GM18517 (cell line): ENCODE measurements at regions not wholly inside any gene's neighbourhood (a gene's known extent, or its start where the extent isn't known, plus 50 kb on each side); places are given as distances from the start of the nearest gene placed in this dataset.

ENCODE experiments used
- ATAC-seq: cut with Tn5 transposase; IDR thresholded peaks from one replicate; pipeline ENCODE4 v1.9.1; 2021; ENCODE audit warnings: mild to moderate bottlenecking, moderate library complexity; ENCODE audit not compliant: unreplicated experiment

DNA sequence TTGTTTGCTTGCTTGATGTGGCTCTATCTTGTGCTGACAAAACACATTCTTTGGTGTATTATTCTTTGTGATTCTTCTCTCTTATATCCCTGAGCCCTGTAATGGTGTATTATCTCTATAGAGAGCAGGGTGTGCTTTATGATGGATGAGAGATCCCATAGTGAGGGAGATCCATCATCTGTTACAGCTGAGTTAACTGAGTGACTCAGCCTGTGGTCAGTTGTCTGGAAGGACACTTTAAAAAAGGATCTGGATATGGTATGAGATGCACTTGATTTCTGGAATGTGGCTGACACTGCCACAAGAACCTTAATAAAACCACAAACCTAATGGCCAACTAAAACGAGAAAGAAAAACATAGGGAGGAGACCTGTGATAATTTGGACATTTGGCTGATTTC is 461.4 kb upstream of the SYT1 start:
- no peak for ATAC-seq

DNA sequence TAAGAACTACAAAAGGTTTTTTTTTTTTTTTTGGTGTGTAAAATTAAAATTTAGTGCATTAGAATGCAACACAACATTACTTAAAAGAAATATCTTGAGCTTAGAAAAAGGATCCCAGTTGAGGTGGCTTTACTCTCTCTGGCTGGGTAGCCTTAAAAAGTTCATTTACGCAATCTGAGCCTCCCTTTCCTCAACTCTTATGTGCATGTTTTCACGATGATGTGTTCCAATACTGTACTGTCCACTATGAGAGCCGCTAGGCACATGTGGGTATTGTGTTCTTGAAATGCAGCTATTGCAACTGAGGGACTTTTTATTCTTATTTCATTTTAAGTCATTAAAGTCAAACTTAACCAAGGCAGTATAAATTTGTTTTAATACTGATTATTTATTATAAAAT is 460.9 kb upstream of the SYT1 start:
- ATAC-seq = no peak

DNA sequence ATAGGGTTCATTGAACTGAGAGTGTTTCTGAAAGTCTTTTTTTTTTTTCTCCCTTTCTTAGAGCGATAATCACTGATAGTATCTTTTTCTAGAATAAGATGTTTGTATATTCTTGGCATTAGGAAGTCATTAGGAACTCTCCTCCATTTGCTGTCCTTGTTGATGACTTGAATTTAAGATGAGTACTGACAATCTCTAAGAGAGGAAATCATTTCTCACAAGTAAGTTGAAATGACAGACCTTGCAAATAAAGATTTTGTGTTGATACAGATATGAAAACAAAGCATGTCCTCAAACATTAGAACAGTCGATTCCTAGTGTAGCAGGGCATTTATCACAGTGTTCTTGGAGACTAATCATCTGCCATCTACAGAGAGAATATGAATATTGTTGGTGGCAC is 458.4 kb upstream of the SYT1 start:
- no peak for ATAC-seq

DNA sequence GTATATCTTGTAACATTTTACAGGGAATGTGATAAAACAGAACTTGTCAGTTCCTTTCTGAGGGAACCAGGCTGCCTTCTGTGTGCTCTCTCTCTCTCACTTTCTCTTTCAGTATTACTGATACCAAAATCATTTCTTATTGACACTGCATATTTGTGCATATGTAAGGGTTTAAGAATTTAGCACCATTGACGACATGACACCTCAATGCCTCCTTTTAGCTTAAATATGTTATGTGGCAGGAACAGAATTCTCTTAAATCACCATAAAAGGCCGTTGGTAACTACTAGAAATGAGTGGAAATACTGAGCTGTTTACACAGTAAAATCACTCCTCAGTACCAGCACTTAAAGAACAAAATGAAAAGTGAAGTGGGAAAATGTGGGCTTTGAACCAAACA is 457.7 kb upstream of the SYT1 start:
- ATAC-seq = peak; percentile 97

DNA sequence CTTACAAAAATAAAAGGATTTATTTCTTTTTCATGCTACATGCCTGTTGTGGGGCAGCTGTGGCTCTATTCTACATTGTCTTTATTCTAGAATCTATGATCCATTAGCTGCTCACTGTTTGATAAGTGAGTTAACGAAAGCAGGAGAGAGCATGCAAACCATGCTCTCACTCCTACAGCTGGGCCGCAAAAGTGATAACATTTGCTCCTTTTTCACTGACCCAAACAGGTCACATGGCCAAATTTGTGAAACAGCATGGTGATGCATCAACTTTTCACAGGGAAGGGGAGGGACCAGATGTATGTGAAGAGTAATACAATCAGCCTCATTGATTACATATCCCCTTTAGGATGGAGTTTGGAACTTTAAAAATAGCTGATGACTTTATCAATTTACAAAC is 456.9 kb upstream of the SYT1 start:
- ATAC-seq = no peak

DNA sequence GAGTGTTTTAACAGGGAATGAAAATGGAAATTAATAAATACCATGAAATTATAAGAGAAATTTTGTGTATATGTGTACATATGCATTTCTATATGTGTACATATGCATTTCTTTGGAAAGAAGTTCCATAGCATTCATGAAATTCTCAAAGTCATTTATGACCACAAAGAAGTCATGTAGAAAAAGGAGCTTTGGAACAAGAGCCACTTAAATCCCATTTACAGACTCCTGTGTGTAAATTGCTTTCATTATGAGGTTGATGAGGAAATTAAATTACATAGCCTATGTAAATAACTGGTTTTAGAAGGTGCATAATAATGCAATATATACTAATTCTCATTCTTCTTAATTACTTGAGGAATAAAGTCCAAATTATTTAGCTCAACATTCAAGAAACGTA is 450.5 kb upstream of the SYT1 start:
- no peak for ATAC-seq

DNA sequence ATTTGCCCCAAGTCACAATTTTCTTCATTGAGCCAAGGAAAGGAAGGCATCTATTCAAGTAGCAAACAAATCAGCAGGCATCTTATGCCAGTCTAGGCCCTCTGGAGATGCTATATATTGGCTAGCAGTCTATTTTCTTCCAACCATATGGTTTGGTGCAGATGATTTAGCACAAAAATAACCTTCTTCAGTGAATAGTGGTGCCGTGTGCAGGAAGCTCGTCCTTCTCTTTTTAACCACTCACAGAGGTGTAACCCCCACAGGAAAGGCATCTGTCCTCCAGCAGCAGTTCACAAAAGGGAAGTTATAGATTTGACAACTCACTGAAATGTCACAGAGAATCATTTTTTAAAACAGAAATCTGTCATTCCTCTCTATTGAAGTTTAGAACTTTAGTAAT is 445.7 kb upstream of the SYT1 start:
- no peak for ATAC-seq

DNA sequence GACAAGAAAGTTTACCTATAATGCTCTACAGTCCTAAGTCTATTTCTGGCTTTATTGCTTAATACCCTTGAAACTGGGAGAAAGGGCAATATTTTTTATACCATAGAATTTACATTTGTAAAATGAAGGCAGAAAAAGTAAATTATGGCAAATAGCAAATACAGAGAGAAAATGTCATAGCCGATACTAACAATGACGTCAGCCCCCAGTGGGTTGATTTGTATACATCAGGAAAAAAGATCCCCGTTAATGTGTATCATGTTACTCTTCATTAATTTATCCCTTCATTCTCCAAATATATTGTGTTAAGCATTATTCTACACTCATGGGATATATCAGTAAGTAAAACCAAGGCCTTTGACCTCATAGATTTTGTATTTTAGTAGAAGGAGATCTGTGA is 445.1 kb upstream of the SYT1 start:
- ATAC-seq = no peak

DNA sequence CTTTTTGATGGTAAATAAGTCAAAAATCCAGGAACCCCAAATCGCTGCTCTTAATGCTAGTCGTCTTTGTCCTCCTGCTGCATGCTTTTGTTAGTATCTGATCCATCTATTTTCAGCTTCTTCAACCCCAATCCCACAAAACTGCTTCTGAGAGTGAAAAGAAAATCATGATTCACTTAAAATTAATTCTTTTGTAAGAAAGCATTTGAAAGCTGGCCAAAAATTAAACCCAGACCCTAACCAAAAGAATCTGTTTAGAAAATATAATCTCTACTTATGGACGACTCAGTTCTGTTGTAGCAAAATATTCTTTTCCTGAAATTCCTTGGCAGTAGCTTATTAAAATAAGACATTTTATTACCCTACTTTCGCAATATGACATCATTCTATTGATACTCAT is 443.6 kb upstream of the SYT1 start:
- no peak for ATAC-seq

DNA sequence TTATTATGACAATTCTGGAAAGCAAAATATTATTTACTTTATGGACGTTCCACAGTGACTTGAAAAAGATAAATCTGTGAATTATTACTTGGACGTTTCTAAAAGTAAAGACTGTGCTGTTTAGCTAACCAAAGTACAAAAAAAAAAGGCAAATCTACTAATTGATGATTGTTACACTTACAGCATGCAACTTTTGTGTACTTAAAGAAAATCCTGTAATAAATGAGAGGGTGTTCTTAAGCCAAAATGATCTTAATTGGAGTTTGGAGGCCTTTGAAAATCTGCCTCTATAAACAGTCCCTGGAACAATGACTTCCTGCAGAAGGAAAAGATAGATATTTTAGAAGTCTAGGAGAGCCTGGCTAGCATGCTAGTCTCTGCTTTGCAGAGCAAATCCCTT is 434.0 kb upstream of the SYT1 start:
- no peak for ATAC-seq

DNA sequence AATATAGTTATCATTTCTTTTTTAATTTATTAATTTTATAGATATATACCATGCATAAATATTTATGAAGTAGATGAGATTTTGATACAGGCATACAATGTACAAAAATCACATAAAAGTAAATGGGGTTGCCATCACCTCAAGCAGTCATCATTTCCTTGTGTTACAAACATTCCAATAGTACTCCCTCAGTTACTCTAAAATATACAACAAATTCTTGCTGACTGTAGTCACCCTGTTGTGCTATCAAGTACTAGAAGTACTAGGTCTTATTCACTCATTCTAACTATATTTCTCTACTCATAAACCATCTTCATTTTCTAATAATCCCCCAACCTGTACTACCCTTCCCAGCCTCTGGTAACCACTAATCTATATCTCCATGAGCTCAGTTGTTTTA is 432.6 kb upstream of the SYT1 start:
- ATAC-seq = no peak

DNA sequence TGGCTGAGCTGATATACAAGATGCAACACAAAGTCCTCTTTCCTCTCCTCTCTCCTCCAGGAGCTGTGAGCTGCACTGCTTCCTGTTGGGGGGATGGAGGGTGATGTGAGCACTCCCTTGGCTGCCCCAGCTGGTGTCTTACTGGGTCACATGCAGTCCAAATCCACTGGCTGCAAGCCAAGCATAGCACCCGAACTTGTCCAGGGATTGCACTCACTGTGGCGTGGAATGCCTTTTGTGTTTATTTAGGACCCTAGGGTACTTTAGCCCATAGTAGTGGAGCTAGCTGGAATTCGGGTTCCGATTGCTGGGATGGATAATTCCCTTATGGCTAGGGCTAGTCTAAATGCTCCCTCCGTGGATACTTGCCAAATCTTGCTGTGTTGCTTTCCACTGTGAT is 424.9 kb upstream of the SYT1 start:
- no peak for ATAC-seq

DNA sequence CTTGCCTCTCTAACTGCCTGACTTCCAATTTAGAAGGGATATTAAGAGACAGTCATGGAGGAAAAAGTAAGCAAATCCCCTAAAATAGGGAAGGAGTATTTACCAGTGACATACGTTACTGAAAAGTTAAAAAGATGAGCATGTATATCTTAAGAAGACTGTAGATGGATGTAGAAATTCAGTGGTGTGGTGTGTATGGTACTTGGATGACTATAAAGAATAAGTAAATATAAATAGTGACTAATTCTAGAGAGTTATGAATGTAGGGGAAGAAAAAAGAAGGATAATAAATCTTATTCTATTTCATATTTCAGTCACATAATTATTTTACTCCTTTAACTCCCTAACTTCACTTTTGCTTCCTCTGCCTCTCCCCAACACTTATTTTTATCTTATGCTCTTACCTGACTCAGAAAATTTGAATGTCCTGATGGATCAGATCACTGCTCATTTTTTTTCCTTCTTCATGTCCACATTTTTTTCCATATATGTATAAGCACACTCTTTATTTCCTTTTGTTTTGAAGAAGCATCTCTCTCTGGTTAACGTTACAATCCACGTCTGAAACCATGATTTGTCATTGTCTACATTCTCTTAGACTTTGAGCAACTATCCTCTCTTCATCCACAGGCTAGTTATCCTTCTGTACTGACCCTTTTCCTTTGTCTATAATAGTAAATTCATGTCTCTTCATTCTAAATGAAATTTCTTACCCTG is 422.7 kb upstream of the SYT1 start:
- no peak for ATAC-seq

DNA sequence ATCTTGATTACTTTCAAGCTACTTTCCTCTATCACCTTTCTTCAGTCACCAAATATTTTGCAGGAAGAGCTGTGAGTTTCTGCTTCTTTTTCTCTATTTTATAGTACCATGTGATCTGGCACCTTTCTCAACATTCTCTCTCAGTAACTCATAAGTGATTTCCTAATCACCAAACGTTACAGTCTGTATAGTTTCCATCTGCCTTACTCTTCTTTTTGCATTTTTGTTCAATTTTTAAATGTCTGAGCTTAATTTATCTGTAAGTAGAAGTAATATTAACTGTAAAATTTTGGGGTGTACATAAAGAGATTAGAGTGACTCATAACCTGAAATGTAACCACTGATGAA is 422.1 kb upstream of the SYT1 start:
- no peak for ATAC-seq

DNA sequence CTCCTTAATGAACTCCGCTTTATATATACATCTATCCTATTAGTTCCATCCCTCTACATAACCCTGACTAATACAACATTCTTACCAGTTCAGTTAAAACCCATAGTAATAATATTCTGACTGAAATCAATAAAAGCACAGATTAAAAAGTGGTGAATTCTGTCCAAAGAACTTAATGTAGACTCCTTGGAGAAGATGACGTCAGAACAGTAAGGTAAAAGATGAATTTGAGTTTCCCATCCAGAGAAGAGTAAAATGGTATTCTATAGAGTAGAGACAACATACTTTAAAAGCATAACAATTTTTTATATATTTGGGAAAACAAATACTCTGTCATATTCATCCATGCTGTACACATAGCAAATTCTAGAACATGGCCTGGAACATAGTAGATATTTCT is 418.0 kb upstream of the SYT1 start:
- no peak for ATAC-seq

DNA sequence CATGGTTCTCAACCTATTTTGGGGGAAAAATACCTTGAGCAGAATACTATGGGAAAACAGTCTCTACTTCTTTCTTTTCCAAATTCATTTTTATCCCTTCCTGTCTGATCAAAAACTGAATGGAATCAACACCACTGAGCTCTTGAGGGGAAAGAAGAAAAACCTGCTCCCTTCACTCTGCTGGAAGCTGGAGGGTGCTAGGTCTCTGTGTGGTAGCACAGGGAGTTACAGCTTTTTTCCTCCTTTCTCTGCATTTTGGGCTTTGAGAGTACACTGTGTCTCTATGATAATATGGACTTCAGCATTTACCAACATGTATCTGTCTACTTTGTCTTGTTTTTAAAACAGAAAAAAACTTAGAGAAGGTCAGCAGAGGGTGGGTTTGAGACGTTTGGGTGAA is 417.2 kb upstream of the SYT1 start:
- no peak for ATAC-seq

DNA sequence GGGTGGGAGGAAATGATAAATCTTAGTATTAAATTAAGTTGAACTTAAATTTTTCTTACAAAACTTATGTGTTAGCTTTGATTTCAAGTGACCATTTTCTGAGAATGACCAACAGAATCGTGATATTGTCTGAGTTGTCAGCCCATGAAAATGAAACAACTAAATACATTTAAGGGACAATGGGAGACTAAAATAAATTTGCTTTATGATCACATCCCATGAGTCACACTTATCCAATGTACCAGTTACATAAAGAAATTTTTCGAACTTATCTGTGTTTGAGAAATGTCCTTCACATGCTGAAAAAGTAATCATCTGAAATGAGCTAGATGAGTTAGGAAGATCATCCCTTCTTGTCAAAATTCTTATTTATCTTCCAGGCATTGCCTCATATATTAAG is 415.9 kb upstream of the SYT1 start:
- ATAC-seq = no peak

DNA sequence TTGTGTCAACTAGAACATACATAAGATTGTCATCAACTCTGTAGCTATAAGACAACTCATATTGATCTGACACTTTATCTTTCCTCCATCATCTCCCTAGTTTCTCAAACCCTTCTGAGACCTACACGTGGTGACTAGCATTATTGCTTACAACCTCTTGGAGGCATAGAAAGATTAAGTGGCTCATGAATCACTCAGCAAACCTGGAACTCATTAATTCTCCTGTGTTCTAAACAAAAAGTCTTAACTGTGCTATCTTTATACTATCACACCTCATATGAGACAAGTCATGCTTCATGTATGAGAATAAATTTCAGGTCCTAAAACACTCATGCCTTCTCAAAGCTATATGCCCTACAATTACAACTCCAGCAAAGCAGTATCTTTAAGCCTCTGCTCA is 408.6 kb upstream of the SYT1 start:
- no peak for ATAC-seq

DNA sequence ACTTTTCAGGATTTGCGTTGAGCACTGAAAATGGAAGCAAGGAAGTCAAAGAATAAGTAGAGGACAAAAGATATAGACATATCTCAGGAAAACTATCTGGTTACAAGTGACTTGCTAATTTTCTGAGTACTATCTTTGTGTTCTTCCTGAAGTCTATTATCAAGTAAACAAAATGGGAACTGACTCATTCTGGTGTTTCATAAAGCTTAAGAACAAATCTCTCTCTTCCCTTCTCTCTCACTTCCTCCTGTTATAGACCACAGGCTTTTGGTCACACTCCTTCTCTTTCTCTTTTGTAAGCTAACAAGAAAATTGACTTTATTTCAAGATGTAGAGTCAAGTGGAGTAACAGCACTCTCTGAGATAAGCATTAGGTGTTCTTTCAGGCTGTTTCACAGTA is 406.6 kb upstream of the SYT1 start:
- peak; percentile 100 for ATAC-seq

DNA sequence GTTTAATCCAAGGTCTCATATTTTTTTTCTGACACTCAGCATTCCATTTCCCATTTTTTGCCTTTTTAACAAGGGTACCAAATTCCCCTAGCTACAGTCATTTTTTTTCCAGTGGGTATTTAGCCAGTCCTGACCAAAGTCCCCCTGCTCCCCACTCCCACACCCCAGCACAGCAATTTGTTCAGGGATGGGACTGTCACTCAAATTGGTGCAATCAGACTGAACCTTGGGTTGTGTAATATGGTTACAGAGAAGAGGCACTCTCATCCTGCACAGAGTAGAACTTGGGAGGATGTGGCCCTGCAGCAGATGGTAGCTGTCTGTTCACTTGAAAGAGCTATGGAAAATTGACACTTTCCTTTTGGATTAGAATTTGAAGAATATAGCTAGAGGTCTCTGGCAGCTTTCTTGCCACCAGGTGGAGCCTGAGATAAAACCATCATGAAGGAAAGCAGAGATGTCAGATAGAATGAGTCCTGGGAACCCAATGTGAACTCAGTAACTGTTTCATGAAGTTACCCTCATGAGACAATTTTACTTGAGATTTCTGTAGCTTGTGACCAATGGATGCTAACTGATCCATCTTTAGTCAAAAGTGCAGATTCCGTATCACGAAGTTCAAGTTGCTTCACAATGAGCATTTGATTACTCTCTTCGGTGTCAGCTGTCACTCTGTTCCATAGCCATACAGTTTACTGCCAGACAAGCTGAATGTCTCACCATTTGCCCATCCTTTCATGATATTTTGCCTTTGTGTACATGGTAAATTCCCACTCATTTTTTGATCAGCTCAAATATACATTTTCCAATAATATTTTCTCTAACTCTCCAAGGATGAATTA is 394.0 kb upstream of the SYT1 start:
- peak; percentile 61 for ATAC-seq

DNA sequence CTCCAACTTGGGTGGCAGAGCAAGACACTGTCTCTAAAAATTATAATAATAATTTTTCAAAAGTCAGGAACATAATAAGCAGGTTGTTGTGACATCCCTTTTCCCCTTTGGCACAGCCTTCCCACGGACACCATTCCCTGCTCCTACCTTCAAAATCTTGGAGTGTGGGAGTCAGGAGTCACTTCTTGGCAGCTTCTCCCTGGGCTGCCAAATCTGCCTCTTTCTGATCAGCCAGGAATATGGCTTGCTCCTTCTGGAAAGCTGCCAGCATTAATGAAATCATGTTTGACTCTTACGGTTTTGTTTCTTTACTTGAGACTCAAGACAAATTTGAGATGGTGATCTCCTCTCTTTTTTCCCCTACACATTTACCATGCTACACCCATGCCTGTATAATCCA is 391.4 kb upstream of the SYT1 start:
- no peak for ATAC-seq

DNA sequence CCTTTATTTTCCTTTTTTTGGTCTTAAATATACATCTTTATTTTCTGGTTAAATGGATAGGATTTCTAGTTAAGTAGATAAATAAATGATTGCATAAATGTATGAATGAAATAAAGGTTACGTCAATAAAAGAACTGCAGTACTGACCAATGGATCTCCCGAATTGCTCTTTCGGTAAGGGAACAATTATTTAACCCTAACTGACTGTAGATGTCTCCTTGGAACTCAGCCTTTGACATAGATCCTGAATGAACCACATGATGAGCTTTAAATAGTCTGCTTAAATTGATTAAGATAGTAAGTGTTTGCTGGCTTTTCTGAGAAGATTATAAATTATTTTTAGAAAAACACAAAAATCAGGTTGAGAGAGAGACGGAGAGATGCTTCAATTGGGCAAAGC is 391.0 kb upstream of the SYT1 start:
- no peak for ATAC-seq
